GM21723 (cell line): ENCODE measurements at regions not wholly inside any gene's neighbourhood (a gene's known extent, or its start where the extent isn't known, plus 50 kb on each side); places are given as distances from the start of the nearest gene placed in this dataset.
"Not testable (repeated sequence)": the region's sequence is repeated elsewhere in the genome, so short reads cannot be mapped to it uniquely, and the experiment has no call there.

Experiments
- ATAC-seq: cut with Tn5 transposase; IDR thresholded peaks from one replicate; pipeline ENCODE4 v1.9.1; 2021; ENCODE audit warnings: mild to moderate bottlenecking, moderate library complexity; ENCODE audit not compliant: unreplicated experiment

DNA sequence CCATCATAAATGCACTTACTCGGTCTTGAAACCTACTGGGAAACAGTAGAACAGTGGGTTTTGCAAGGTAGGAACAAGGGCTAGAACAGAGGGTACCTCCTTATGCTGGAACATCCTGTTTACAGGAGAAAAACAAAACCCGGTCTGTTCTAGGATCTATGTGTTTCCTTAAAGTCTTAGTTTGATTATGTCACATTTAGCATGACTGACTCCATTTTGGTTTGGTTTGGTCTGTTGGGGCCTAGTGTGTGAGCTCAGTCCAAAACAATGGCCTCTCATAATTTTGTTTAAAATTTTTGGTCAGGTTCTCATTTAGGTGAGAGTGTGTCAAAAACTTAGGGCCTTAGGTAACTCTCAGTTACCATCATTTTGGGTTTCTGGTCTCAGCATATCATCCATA, 96.3 kb upstream of the TRIM24 start:
- ATAC-seq, result no peak

DNA sequence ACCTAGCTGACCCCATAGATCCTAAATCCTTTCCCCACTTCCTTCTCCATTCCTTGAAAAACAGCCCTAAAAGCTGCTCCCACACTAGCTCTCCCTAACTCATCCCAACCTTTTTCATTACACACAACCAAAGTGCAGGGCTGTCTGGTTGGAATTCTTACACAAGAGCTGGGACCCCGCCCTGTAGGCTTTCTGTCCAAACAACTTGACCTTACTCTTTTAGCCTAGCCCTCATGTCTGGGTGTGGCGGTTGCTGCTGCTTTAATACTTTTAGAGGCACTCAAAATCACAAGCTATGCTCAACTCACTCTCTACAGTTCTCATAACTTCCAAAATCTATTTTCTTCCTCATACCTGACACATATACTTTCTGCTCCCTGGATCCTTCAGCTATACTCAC, 93.9 kb upstream of the TRIM24 start:
- ATAC-seq, result not testable (repeated sequence)

DNA sequence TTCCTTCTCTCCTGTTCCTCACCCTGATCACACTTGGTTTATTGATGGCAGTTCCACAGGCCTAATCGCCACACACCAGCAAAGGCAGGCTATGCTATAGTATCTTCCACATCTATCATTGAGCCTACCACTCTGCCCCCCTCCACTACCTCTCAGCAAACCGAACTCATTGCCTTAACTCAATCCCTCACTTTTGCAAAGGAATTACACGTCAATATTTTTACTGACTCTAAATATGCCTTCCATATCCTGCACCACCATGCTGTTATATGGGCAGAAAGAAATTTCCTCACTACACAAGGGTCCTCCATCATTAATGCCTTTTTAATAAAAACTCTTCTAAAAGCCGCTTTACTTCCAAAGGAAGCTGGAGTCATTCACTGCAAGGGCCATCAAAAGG, 93.4 kb upstream of the TRIM24 start:
- ATAC-seq, result not testable (repeated sequence)

DNA sequence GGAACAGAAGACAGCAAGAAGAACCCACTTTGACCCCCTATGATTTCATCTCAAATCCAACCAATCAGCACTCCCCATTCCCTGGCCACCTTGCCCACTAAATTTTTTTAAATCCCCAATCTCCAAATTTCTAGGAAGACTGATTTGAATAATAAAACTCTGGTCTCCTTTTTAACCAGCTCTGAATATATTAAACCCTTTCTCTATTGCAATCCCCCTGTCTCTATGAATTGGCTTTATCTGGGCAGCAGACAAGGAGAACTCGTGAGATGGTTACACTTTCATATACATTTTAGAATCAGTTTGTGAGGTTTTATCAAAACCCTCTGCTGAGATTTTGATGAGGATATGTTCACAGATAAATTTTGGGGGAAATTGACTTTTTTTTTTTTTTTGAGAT, 90.3 kb upstream of the TRIM24 start:
- ATAC-seq, result no peak

- no peak for ATAC-seq
These were observed 89.1 kb upstream of the TRIM24 start for GRCh38 chr7:138370956-138371355.

DNA sequence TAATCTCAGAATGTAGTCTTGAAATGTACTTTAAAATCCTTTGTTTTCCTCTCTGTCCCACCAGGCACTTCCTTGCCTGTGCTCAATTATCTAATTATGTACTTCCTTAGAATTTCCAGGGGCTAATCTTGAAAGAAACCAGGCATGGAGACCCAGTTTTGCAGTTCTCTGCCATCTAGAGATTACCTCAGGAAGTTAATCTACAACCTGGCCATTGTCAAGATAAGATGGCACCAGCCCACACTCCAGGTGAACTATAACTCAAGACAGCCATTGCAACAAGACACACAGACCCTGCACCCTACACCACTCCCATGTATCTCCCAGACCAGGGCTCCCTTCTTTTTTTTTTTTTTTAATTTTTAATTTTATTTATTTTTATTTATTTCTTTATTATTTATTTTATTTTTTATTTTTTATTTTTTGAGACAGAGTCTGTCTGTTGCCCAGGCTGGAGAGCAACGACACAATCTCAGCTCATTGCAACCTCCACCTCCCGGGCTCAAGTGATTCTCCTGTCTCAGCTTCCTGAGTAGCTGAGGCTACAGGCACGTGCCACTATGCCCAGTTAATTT, 85.9 kb upstream of the TRIM24 start:
- no peak for ATAC-seq

DNA sequence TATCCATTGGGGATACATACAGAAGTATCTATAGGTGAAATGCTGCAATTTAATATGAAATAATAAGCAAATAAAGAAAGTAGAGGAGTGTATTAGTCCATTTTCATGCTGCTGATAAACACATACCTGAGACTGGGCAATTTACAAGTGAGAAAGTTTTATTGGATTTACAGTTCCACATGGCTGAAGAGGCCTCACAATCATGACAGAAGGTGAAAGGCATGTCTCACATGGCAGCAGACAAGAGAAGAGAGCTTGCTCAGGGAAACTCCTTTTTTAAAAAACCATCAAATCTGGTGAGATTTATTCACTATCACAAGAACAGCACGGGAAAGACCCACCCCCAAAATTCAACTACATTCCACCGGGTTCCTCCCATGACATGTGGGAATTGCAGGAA, 82.8 kb upstream of the TRIM24 start:
- ATAC-seq, result no peak

DNA sequence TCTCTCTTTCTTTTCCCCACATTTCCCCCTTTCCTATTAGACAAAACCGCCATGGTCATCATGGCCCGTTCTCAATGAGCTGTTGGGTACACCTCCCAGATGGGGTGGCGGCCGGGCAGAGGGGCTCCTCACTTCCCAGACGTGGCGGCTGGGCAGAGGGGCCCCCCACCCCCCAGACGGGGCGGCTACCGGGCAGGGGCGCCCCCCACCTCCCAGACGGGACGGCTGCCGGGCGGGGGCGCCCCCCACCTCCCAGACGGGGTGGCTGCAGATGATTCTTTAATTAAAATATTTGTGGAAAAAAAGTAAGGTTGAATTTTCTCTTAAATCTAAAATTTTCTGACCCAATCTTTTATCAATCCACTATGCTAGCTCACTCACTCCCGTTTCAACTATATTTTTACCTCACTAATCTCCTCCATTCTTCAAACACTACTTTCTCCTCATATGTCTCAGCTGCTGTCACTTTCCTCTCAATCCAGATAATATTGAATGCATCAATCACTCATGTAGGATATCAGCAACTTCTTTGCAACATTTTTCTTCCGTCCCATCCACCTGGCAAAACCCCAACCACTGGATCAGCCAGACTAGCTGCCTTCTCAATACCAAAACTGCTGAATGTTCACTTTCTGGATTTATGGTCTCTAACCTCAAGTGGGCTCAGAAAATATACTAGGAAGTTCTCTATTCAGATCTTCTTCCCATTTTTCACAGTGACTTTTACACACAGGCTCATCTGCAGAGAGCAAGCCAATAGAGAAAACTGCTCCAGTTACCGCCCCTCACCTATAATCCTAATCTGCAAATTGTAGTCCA, 81.1 kb upstream of the TRIM24 start:
- ATAC-seq, result no peak

DNA sequence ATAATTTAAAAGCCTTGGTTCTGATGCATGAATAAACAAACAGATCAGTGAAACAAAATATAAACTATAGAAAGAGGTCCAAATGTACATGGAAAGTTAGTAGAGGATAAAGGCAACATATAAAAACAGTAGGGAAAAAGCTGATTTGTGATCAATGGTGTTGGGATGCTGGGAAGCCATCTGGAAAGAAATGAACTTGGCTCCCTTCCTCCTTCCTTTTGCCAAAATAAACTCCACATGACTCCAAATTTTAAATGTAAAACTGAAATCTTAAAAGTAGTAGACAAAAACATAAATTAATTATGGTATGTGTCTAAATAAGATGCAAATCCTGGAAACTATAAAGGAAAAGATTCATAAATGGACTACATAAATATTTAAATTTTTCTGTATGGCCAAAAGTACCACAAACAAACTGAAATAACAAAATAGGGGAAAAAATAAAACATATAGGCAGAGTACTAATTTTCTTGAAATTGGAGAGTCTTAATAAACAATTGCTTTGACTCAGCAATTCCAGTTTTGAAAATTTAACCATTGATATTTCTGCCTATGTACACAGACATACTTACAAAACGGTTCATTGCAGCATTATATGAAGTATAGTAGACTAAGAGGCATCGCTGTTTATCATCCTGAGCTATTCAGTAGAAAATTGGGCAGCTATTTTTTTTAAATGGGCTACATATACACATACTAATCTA, 77.0 kb upstream of the TRIM24 start:
- no peak for ATAC-seq

- no peak for ATAC-seq
These were observed 73.2 kb upstream of the TRIM24 start for GRCh38 chr7:138386821-138387220.

GRCh38 chr7:138387755-138388475, 72.1 kb upstream of the TRIM24 start:
- ATAC-seq, result no peak

GRCh38 chr7:138388673-138389491, 71.2 kb upstream of the TRIM24 start:
- no peak for ATAC-seq

DNA sequence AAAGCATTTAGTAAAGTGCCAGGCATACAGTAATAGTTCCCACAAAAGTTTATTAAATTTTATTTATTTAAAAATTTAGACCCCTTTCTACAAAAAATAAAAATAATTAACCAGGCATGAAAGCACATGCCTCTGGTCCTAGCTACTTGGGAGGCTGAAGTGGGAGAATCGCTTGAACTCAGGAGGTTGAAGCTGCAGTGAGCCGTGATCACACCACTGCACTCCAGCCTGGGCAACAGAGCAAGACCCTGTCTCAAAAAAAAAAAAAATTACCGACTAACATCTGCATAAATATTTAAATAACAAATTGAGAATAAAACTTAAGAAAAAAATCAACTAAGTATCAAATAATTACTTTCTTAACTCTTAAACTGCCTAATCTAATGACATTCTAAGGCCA, 64.3 kb upstream of the TRIM24 start:
- ATAC-seq, result no peak

GRCh38 chr7:138396251-138397070, 63.6 kb upstream of the TRIM24 start:
- ATAC-seq, result peak; percentile 83

DNA sequence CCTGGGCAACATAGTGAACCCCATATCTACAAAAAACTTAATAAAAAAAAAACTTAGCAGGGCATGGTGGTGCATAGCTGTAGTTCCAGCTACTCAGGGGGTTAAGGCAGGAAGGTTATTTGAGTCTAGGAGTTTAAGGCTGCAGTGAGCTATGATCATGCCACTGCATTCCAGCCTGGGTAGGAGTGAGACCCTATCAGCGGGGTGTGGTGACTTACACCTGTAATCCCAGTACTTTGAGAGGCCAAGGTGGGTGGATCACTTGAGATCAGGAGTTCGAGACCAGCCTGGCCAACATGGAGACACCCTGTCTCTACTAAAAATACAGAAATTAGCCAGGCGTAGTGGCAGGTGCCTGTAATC, 63.0 kb upstream of the TRIM24 start:
- ATAC-seq, result not testable (repeated sequence)

DNA sequence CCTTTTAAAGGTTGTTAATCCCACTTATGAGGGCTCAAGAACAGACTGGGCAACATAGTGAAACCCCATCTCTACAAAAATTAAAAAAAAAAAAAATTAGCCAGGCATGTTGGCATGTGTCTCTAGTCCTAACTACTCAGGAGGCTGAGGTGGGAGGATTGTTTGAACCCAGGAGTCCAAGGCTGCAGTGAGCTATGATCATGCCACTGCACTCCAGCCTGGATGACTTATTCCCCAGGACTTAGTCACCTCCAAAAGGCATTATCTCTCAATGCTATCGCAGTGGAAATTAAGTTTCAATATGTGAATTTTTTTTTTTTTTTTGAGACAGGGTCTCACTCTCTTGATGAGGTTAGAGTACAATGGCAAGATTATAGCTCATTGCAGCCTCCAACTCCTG, 61.2 kb upstream of the TRIM24 start:
- ATAC-seq, result no peak

GRCh38 chr7:138400400-138400886, 59.6 kb upstream of the TRIM24 start:
- ATAC-seq, result no peak

DNA sequence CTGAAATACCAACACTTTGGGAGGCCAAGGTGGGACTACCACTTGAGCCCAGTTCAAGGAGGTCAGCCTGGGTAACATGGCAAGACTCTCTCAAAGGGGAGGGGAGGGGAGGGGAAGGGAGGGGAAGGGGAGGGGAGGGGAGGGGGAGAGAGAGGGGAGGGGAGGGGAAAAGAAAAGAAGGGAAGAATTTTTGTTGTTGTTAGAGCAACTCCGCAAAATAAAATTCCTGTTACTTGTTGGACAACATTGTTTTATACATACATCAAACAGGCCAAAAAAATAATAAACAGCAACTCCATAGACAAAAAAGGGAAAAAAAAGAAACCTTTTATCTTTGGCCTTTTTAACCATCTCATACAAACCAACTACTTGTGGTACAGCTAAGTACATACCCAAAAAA, 57.3 kb upstream of the TRIM24 start:
- no peak for ATAC-seq

DNA sequence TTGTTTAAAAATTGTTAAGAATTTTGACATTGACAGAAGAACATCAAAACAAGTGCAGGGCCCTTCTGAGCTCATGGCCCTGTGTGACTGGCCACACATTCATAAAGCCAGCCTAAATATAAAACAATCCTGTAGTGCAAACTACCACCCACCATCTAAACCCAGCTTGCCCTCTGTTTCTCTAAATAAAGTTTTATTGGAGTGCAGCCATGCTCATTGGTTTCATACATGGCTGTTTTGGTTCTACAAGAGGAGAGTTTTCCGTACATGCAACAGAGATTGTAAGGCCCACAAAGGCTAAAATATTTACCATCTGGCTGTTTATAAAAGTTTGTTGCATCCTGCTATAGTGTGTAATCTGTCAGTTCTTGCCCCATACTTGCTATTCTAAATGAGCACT, 54.6 kb upstream of the TRIM24 start:
- ATAC-seq, result no peak

- no peak for ATAC-seq
These were observed 52.3 kb upstream of the TRIM24 start for GRCh38 chr7:138407792-138408191.
